ENCODE measurements at regions not wholly inside any gene's neighbourhood (a gene's known extent, or its start where the extent isn't known, plus 50 kb on each side); places are given as distances from the start of the nearest gene placed in this dataset.

DNA sequence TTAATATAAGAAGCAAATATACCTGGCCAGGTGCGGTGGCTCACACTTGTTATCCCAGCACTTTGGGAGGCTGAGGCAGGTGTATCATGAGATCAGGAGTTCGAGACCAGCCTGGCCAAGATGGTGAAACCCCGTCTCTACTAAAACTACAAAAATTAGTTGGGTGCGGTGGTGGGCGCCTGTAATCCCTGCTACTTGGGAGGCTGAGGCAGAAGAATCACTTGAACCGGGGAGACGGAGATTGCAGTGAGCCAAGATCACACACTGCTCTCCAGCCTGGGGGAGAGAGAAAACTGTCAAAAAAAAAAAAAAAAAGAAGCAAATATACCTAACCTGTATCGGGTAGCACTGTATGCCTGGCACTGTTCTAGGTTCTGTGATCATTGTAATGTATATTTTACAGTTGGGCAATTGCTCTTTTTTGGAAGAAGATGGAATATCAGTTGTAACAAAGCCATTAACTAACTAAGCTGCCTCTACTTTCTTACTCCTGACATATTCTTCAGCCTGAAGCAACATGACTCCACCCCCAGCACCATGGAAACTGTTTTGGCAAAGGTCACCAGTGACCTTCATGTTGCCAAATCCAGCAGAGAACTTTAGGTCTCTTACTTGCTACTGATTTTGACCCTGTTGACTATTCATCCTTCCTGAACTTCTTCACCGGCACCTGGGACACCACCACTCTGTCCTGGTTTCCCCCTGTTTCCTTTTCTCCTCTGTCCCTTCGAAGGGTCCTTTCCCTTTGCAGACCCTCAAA is 203.8 kb downstream of the RPLP1 start:
- DNase-seq (ENCODE audit: low read depth): no peak

DNA sequence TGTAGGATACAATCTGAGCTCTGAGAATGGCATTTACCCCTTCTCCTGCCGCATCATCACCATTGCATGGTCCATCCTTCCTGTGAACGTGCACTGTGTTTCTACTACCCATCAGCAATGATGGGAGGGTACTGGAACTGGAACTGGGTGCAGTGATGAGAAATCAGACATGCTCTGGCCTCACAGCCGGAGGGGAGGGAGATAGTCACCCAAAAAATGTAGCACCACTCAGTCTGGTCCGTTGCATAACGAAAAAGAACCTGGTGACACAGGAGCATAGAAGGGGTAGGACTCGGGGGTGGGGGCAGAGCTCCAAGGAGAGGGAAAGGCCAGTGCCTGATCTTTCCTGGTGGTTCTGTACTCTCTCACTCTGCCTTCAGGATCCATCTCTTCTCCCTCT is 205.0 kb downstream of the RPLP1 start:
- DNase-seq (ENCODE audit: low read depth): no peak

DNA sequence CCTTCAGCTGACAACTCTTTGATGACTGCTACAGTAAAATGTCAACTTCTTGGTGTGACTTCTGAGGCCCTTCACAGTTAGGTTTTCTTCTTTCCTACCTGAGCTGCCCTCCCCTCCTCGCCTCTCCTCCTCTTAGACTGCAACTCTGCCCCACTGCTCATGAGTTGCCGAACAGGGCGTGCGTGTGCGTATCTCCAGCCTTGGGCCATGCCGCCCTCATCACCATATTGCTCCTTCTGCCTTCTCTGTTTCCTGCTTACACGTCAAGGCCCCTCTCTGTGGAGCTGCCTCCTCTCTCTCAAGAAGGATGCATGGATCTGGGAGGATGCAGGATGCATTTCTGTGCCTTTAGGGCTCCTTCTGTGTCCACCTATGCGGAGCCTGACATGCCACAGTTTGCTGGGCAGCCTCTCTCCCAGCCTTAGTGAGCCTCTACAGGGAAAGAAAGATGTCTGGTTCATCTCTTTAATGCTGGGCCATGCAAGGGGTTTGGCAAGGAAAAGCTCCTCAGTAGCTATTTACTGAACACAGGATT is 205.9 kb downstream of the RPLP1 start:
- DNase-seq (ENCODE audit: low read depth): no peak

DNA sequence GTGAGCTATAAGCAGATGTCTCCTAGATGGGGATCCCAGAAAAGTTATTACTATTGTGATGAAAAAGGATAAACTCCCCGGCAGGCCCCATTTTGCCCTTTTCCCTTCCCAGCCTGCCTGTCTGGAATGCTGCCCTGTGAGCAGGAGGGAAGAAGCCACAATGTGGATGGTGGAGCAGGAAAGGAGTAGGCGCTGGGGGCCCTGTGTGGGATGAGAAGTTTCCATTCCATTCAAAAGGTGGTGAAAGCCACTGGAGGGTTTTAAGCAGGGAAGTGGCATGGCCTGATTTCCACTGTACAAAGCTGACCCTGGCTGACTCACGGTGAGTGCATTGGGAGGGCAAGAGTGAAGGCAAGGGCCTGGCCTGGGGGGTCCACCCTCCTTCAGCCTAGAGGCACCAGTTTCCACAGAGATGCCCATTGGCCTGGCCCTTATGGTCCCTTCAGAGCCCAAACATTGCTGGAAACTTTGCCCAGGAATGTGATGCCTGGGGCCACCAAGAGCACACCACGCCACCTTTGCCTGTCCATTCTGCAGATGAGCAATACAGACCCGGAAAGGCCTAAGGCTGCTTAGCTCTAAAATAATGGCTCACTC is 206.9 kb downstream of the RPLP1 start:
- DNase-seq (ENCODE audit: low read depth): no peak

DNA sequence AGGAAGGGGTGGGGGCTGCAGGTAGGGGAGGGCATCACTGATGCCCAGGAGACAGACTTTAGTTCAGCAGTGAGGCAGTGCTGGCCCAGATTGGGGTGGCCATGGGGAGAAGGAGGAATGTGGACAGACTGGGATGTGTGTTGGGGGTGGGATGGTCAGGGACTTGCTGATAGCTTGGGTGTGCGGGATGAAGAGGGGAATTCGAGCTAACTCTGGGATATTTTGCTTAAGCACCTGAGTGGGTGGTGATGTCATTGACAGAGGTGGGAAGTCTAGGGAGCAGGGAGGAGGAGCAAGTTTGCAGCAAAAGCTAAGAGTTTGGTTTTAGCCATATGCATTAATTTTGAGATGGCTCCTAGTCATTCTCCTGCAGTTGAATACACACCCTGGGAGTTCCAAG is 207.5 kb downstream of the RPLP1 start:
- no peak for DNase-seq (ENCODE audit: low read depth)

DNA sequence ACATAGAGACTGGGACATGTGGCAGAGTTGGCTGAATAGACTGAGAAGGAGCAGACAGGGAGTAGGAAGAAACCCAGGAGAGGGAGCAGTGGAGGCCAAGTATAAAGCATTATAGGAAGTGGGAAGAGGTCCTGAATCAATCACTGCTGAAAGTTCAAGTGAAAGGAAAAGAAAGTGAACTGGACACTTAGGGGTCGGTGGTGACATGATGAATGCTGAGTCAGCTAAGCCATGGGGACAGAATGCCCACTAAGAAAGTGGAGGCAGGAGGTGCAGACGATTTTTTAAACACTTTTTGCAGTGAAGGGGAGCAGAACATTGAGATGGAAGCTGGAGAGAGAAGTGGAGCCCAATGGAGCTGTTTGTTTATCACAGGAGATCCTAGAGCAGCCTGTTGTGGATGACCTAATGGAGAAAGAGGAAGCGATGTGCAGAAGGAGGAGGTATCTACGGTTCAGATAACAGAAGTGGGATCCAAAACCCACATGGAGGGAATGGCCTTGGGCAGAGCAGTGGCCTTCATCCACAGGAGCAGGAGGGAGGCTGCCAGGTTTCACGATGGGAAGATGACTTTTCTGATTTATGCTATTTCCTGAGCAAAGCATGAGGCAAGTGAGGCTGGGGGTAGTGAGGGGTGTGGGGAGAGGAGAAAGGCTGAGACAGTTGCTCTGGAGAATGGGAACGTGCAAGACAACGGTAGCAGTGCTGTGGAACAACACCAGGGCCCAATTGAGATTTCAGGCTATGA is 208.2 kb downstream of the RPLP1 start:
- DNase-seq (ENCODE audit: low read depth): no peak

DNA sequence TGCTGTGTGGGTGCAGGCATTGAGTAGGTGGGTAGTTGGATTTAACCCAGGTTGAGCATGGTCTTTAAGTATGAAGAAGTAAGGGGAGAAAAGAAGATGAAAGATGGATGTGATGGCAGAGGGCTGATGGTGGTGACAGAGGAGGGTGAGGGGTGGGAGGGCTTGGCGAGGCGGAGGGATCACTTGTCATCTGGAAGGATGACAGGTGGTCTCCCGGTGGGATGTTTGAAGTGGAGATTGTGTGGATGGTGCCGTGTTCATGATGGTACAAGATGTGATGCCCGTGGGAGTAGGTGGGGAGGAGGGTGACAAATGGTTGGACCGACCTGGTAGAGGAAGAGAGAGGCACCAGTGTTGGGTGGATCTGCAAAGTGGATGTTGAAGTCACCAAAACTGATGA is 208.8 kb downstream of the RPLP1 start:
- no peak for DNase-seq (ENCODE audit: low read depth)

DNA sequence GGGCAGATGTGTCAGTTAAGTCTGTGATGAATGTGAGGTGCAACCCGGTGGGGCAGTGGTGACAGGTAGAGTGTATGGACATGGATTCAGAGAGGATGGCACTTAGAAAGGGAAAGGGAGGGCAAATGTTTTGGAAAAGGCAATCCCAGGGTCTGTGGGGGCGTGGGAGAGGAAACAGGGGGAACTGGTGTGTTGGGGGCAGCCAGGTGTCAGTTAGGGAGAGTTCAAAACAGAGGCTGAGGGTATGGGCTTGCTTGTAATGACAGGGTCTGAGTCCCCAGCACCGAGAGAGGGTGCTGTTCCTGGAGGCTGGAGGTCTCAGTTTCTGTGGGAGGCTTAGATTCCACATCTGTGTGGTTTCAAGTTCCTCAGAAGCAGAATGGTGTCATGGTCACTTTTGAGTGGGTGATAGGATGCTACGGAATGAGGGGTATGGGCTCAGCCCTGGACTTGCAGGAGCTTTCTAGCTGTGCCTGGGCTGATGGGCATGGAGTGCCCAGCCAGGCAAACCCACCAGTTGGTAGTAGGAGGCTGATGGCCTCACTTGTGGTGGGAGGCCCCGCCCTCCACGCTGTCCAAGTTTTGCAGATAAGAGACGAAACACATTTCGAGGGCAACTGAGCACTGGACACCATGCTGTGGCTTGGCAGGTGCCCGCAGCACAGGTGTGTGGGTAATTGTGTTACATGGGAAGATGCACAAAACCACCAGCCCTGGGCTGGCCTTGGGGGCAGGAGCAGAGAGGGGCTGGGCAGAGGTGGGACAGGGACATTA is 209.4 kb downstream of the RPLP1 start:
- no peak for DNase-seq (ENCODE audit: low read depth)

DNA sequence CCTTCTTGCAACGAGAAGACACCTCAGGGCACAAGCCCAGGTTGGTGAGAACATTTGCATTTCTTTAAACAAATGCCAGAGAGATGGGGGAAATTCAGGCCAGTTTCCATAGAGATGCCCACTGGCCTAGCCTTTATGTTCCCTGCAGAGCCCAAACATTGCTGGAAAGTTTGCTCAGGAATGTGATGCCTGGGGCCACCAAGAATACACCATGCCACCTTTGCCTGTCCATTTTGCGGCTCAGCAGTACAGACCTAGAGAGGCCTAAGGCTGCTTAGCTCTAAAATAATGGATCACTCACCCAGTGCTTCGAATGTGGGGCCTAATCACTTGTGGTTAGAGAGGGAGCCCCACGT is 210.0 kb downstream of the RPLP1 start:
- no peak for DNase-seq (ENCODE audit: low read depth)

DNA sequence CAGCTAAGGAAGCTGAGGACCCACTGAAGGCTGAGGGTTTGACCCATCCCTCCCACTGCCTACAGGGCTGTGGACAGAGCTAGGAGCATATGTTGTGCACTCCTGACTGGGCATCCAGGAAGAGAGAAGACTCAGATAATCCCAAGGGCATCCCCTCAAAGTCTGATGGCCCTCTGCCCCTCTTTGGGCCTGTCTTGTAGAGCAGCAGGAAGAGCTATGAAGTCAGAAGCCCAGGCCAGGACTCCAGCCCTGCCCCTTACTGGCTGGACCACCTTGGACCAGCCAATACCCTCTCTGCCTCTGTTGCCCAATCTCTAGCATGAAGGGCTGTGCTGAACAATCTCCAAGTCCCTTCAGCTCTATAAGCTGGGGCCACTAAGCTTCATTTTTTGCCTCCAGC is 210.8 kb downstream of the RPLP1 start:
- no peak for DNase-seq (ENCODE audit: low read depth)

DNA sequence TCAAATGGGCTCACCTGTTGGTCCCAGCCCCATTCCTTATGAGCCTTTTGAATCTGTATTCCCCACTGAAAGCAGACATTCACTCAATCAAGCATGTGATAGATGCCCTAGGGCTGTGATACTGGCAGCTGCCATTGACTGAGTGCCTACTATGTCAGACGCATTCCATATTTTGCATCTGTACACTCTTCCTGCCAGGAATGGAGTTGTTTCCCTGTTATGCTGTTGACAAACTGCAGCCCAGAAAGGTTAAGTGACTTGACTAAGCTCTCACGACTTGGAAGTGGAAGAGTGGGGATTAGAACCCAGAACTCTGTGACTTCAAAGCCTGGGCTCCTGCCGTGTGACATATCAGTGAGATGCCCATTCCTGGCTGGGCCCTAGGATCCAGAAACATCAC is 211.4 kb downstream of the RPLP1 start:
- no peak for DNase-seq (ENCODE audit: low read depth)

DNA sequence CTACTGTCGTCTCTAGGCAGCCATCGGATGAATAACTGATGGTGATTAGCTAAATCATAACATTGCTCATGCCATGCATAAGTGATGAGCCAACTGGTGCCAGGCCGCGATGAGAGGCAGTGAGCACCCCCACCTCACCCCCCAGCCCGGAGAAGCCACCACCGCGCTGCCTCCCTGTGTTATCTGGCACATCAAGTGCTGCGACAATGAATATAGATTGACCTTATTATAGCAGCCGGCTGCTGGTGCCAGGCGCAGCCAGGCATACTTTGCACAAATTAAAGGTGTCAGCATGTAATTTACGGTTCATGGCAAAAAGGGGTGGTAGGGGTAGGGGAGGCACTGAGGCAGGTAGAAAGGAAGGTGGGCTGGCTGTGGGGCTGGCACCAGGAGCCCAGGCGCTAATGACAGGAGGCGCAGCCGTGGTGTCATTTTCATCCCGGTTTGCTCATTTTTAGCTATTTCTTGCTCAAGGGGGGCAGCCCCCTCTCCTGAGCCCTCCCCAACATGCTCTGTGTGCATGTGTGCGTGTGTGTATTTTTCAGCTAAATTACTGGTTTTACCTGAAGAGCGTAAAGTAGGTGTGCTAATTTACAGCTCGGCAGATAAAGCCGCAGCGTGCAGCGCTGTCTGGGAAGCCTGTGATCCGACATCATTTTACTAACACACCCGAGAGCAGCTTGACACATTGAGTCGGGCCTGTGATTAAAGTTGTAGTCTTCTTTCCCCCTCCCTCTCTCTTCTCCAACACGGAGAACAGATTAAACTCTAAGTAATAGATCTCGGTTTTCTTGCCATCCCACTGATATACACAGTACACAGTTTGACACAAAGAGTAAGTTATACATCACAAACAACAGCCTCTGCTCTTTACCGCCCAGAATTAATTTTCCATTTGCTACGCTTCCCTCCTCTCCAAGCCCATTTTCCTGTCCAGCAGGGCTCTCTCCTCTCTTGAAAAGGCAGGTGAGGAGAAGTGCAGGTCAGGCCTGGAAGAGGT is 212.3 kb downstream of the RPLP1 start:
- no peak for DNase-seq (ENCODE audit: low read depth)

DNA sequence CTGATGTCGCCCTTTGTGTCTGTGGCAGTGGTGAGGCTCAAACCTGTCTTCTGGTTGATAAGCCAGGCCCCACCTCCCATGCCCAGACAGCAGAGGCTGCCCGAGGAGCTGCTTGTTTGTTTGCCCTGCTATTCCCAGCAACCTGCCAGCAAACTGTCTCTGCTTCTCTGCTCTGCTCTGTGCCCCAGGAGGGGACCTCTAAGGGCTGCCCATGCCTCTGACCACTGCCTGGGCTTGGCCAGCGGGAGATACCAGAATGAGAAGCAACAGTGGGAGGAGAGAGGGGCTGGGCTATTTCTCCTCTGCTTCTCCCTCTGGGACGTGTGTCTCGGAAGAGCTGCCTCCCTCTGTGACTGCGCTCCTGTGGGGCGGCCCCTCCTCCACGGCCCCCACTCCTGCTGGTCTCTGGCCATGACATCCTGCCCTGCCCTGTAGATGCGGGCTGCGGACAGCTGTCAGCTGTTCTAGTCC is 213.1 kb downstream of the RPLP1 start:
- no peak for DNase-seq (ENCODE audit: low read depth)

DNA sequence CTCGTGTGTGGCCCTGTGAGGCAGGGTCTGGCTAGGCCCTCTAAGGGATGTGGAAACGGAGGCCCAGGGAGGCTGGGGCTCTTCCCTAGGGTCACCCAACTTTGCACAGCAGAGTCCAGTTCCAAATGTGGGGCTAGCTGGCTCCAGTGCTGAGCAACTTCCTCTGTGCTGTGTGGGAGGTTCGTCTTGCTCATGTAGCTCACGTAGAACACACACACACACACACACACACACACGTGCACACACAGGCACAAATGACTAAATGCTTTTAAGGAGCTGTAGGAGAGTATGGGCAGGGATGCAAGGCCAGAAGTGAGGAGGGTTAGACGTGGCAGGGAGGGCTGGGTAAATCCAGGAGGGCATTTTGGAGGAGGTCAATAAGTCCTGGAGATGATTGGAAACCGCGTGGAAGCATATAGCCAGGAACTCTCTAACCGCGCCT is 213.8 kb downstream of the RPLP1 start:
- peak; percentile 8 for DNase-seq (ENCODE audit: low read depth)

DNA sequence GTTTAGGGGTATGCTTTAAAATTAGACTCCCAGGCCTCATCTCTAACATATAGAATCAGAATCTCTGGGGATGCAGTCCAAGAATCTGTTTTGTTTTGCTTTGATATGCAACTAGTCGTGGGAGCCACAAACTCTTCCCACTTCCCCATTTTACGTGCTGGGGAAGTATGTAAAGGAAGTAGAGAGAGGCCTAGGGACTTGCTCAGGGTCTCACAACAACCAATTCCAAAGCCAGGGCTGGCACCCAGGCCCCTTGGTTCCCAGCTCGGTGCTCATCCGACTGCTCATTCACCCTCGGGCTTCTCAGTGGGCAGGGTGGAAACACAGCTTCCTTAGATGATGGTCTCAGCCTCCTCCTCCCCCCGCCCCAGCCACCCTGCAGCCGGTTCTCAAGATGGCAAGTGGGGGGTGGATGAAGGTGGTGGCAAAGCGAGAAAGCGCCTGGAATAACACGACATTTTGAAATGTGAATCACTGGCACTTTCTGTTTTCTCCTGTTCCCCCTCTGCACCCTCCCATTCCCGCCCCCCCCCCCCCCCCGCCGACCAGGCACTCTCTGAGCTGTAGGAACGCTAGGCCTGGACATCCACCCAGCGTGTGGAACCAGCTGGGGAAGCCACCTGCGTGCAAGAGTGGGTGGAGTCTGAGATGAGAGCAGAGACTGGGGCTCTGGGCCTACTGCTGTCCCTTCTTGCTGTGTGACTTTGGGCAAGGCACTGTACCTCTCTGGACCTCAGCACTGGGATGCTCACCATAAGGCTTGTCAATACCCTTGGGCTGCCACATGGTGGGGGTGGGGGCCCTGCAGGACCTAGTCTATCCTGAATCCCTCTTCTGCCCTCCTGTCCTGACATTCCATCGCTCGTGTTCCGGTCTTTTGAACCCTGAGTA is 214.5 kb downstream of the RPLP1 start:
- DNase-seq (ENCODE audit: low read depth): no peak

DNA sequence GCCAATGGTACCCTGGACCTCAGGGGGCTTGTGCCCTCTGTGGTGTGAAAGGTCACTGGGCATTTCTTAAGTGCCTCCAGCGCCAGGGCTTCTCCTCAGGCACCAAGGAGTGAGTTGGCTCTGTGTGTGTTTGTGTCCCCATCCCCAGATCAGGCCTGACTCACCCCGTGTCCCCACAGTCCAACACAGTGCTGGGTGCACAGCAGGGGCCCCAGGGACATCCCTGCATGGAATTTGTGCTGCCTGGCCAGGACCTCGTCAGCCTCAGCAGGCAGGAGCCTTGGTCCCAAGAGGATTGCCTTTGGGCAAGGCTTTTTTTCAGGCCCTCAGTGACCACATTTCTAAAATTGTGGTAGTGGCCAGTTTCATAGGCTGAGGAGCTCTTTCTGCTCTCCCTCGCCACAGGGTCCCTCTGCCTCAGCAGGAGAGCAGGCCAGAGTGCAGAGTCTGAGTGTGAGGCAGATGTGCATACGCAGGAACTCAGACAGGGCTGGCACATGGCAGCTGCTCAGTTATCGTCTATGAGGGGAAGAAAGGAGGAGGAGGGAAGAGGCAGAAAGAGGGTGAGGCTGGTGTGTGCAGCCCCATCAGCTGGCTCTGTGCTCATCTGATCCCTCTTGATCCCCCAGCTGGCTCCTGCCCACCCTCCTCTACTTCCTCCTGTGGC is 215.6 kb downstream of the RPLP1 start:
- DNase-seq (ENCODE audit: low read depth): no peak

DNA sequence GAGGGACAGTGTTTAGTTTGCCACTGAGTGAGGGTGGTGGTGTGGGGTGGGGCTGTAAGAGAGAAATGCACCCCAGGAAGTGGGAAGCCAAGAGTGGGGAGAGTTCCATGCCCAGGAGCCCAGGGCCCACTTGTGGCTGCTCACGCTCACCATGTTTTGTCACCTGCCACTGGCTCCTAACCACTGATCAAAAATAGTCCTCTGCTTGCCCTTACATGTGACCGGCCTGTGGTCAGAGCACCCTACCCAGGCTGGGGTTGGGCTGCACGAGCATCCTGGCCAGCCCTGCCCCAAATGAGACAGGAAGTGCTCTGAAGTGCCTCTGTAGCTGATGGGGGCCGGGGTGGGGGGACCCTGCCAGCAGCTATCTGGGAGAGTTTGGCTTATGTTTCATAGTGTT is 216.3 kb downstream of the RPLP1 start:
- DNase-seq (ENCODE audit: low read depth): no peak

DNA sequence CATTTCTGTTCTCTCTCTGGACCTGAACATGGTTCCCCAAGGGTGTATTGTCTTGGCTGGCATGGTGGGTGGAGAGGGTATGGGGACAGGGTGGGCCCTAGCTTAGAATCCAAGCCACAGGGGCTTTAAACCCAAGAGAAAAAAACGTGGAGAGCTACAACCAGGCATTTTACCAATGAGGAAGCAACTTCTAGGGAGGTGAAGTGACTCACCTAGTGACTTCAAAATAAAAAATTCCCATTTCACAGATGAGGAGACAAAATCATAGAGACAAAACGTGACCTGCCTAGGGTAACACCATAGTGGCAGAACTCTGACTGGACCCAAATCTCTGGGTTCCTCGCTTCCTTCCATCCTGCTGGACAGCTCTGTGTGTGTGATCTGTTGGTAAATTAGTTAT is 216.8 kb downstream of the RPLP1 start:
- DNase-seq (ENCODE audit: low read depth): no peak

DNA sequence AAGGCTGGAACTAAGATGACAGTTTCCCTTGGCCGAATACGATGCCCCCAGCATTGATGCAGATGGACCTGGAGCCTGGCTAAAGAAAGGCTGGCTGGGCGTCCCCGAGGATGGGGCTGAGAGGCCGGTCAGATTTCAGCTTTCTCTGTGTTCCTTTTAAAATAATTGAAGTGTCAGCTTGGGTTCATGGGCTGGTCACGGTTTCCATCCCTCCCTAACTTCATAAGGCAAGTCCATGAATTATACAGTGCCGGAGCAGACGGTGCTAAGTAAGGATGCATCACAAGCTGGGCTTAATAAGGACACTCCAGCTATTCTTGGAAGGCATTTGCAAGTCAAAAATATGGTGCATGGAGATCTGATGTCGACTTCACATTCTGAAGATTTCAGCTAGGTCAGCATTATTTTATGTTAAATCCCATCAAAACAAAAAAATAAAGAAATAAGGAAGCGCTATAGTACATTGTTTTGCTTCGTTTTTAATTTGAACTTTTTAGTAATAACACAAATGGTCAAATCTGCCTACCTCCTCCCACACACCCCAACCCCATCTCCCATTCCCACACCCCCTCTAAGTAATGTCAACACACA is 220.8 kb downstream of the RPLP1 start:
- no peak for DNase-seq (ENCODE audit: low read depth)

All from EH (cell line).